CD14-positive monocyte (primary cell): ENCODE measurements at regions not wholly inside any gene's neighbourhood (a gene's known extent, or its start where the extent isn't known, plus 50 kb on each side); places are given as distances from the start of the nearest gene placed in this dataset.

Experiments
- DNase-seq, 3 donors: peaks; one replicate each; pipeline ENCODE4 v3.0.0-alpha.2; 2011 to 2022
- H2AFZ ChIP-seq: 2 replicates; pipeline ENCODE4 v1.6.0; 2012; ENCODE audit warnings: mild to moderate bottlenecking, low read depth, low read length, inconsistent platforms; ENCODE audit not compliant: insufficient read depth, poor library complexity, severe bottlenecking
- H3K27ac ChIP-seq, 2 donors: 1 replicate in 1 of 2; 2 replicates in 1 of 2; pipeline ENCODE4 v1.5.1; 2012 to 2013; ENCODE audit warnings: low read length in 2 of 2, control low read depth in 1 of 2, inconsistent platforms in 1 of 2, low read depth in 1 of 2, mild to moderate bottlenecking in 1 of 2
- H3K27me3 ChIP-seq, 2 donors: one replicate each; pipeline versions ENCODE4 v1.6.0 to v1.6.1; 2011 to 2013; ENCODE audit warnings: low read length in 2 of 2; ENCODE audit not compliant: control insufficient read depth in 2 of 2, insufficient read depth in 2 of 2
- H3K36me3 ChIP-seq, 2 donors: replicated peaks in 1 of 2; 1 replicate in 1 of 2; 2 replicates in 1 of 2; pipeline versions ENCODE4 v1.5.1 to v1.6.1; 2012 to 2013; ENCODE audit warnings: low read length in 2 of 2, control low read depth in 1 of 2, inconsistent platforms in 1 of 2, mild to moderate bottlenecking in 1 of 2; ENCODE audit not compliant: insufficient read depth in 2 of 2, control insufficient read depth in 1 of 2
- H3K4me1 ChIP-seq, 2 donors: 1 replicate in 1 of 2; 2 replicates in 1 of 2; pipeline versions ENCODE4 v1.5.1 to v1.6.1; 2012 to 2013; ENCODE audit warnings: low read length in 2 of 2, control low read depth in 1 of 2, inconsistent platforms in 1 of 2, mild to moderate bottlenecking in 1 of 2, moderate library complexity in 1 of 2; ENCODE audit not compliant: insufficient read depth in 2 of 2, control insufficient read depth in 1 of 2
- H3K4me2 ChIP-seq: replicated peaks from 2 replicates; pipeline ENCODE3; 2012; ENCODE audit warnings: low read length, moderate library complexity, mild to moderate bottlenecking; ENCODE audit not compliant: poor library complexity, severe bottlenecking; ENCODE audit errors: extremely low read depth
- H3K4me3 ChIP-seq, 3 experiments: fragments of 200-600 bp in 1 of 3; sonication (generic) in 1 of 3; replicated peaks in 1 of 3; 1 replicate in 2 of 3; 2 replicates in 1 of 3; pipeline ENCODE4 v1.5.1; 2011 to 2013; ENCODE audit warnings: low read length in 3 of 3, mild to moderate bottlenecking in 3 of 3, control low read depth in 2 of 3, low read depth in 2 of 3, inconsistent platforms in 1 of 3, moderate library complexity in 1 of 3
- H3K79me2 ChIP-seq: 2 replicates; pipeline ENCODE4 v1.6.0; 2012; ENCODE audit warnings: mild to moderate bottlenecking, control low read depth, inconsistent platforms, low read length, moderate library complexity; ENCODE audit not compliant: insufficient read depth
- H3K9ac ChIP-seq: 2 replicates; pipeline ENCODE4 v1.6.0; 2017; ENCODE audit warnings: low read length, mild to moderate bottlenecking; ENCODE audit not compliant: insufficient read depth, poor library complexity, severe bottlenecking
- H3K9me3 ChIP-seq, 2 donors: replicated peaks in 1 of 2; 1 replicate in 1 of 2; 2 replicates in 1 of 2; pipeline versions ENCODE4 v1.5.1 to v1.6.1; 2012 to 2013; ENCODE audit warnings: low read length in 2 of 2, control low read depth in 1 of 2; ENCODE audit not compliant: control insufficient read depth in 1 of 2, insufficient read depth in 1 of 2
- H4K20me1 ChIP-seq: 2 replicates; pipeline ENCODE4 v1.6.0; 2012; ENCODE audit warnings: mild to moderate bottlenecking, low read length, control low read depth, moderate library complexity; ENCODE audit not compliant: insufficient read depth
- H3K27ac Mint-ChIP-seq, 7 donors: one replicate each; pipeline ENCODE4 v1.8.0; 2020; ENCODE audit warnings: mild to moderate bottlenecking in 7 of 7, mixed read lengths in 7 of 7, moderate library complexity in 6 of 7, inconsistent platforms in 2 of 7
- H3K27me3 Mint-ChIP-seq, 3 donors: one replicate each; pipeline ENCODE4 v1.8.0; 2021 to 2022; ENCODE audit warnings: low read depth in 3 of 3, mild to moderate bottlenecking in 3 of 3, mixed read lengths in 3 of 3, moderate library complexity in 3 of 3, inconsistent platforms in 1 of 3
- H3K36me3 Mint-ChIP-seq, 2 donors: one replicate each; pipeline ENCODE4 v1.8.0; 2020; ENCODE audit warnings: mixed read lengths in 2 of 2, inconsistent platforms in 1 of 2, mild to moderate bottlenecking in 1 of 2
- H3K4me1 Mint-ChIP-seq: one replicate; pipeline ENCODE4 v1.8.0; 2020; ENCODE audit warnings: mild to moderate bottlenecking, mixed read lengths
- H3K4me3 Mint-ChIP-seq, 2 donors: one replicate each; pipeline ENCODE4 v1.8.0; 2020; ENCODE audit warnings: mild to moderate bottlenecking in 2 of 2, mixed read lengths in 2 of 2, moderate library complexity in 1 of 2
- H3K9me3 Mint-ChIP-seq, 7 donors: one replicate each; pipeline ENCODE4 v1.8.0; 2020 to 2022; ENCODE audit warnings: mixed read lengths in 7 of 7, mild to moderate bottlenecking in 6 of 7, moderate library complexity in 6 of 7, inconsistent platforms in 2 of 7
- CTCF ChIP-seq: fragments of 200-600 bp; IDR thresholded peaks from one replicate; pipeline ENCODE4 v1.8.0; 2022; ENCODE audit warnings: antibody characterized with exemption, mild to moderate bottlenecking
- WGBS: methylation state at CpG from one replicate; pipeline ENCODE4 v1.1.5; 2013; ENCODE audit warnings: missing lambda C conversion rate; ENCODE audit not compliant: insufficient coverage; 5-methylcytosine and 5-hydroxymethylcytosine counted together
- intact Hi-C, 2 donors: fragments of 100-400 bp; cut with micrococcal nuclease; formaldehyde crosslinking; loops; one replicate each; pipeline versions ENCODE4 v1.15.0 to v1.15.1; 2023

DNA sequence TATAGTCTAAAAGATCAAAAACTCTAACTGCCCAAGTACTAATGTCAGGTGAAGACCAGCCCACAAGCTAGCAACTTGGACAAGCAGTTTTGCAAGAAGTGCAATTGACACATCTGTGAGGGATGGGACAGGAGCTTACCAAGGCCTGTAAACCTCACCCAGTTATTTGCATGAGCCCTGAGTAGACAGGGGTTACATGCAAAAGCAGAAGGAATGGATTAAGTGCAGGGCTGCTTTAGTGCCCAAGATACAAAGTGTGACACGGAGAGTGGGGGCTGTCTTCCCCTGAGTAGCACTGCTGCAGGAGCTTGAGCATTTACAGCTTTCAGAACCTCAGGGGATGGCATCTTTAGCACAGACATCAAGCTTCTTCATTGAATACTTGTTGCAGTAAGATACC lies 286.7 kb downstream of the ELAVL2 start:
- Mint-ChIP-seq H3K27ac (no peak overlapping the region), H3K9me3 (peaks cover 2 to 13% (median 5%) of the 10 kb centered on the region in 7 donors), H3K4me1 (no peaks in the 10 kb centered on the region), H3K4me3 (no peak overlapping the region), H3K27me3 (peaks cover 7 to 10% (median 10%) of the 10 kb centered on the region in 3 donors), H3K36me3 (no peaks in the 10 kb centered on the region)
- DNase-seq: no peak
- Histone ChIP-seq H3K36me3 (no peaks in the 10 kb centered on the region), H3K27me3 (peaks cover 0 to 3% of the 10 kb centered on the region in 2 donors), H3K9ac (no peak overlapping the region), H4K20me1 (no peaks in the 10 kb centered on the region), H3K4me3 (no peak overlapping the region), H3K4me2 (no peak overlapping the region), H3K27ac (no peak overlapping the region), H3K79me2 (no peaks in the 10 kb centered on the region), H3K9me3 (peaks cover 6% of the 10 kb centered on the region in 2 donors), H3K4me1 (no peaks in the 10 kb centered on the region), H2AFZ (no peak overlapping the region)
- WGBS: 64% methylated on average over 1 of the region's 1 CpG
- intact Hi-C loops: no loop called here
- no peak for TF ChIP-seq CTCF

DNA sequence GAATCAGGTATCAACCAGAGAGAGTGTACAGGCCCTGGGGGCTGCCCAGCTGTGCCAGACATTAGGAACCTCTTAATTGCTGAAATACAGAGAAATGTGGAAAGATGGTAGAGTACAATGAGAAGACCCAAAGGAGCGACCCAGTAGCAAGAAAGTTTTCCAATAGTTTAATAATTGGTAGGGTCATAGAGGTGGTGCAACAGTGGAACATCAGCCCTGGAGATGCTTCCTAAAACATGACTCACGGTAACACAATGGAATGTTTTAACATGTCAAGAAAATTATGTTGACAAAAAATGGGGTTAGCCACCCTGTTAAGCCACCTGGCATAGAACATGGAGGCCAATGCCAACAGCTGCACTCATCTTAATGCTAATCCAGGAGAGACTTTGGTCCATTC lies 284.1 kb downstream of the ELAVL2 start:
- Histone ChIP-seq H3K4me1 (no peaks in the 10 kb centered on the region), H3K27me3 (peaks cover 0 to 3% of the 10 kb centered on the region in 2 donors), H3K4me2 (no peak overlapping the region), H2AFZ (no peak overlapping the region), H3K36me3 (no peaks in the 10 kb centered on the region), H4K20me1 (no peaks in the 10 kb centered on the region), H3K4me3 (no peak overlapping the region), H3K27ac (no peak overlapping the region), H3K9me3 (peaks cover 6 to 8% of the 10 kb centered on the region in 2 donors), H3K79me2 (no peaks in the 10 kb centered on the region), H3K9ac (no peak overlapping the region)
- H3K36me3 Mint-ChIP-seq: no peaks in the 10 kb centered on the region
- no peak overlapping the region for H3K4me3 Mint-ChIP-seq
- TF ChIP-seq CTCF: no peak
- H3K4me1 Mint-ChIP-seq: no peaks in the 10 kb centered on the region
- no peak overlapping the region for H3K27ac Mint-ChIP-seq
- peaks cover 7 to 10% (median 10%) of the 10 kb centered on the region in 3 donors for H3K27me3 Mint-ChIP-seq
- intact Hi-C loops: no loop called here
- H3K9me3 Mint-ChIP-seq: peaks cover 4 to 20% (median 7%) of the 10 kb centered on the region in 7 donors
- no peak for DNase-seq
- WGBS: 100% methylated on average over 1 of the region's 2 CpGs
